ENCODE measurements at regions not wholly inside any gene's neighbourhood (a gene's known extent, or its start where the extent isn't known, plus 50 kb on each side); places are given as distances from the start of the nearest gene placed in this dataset.

- no peaks in the 10 kb centered on the region for H3K9me3 ChIP-seq
- DNase-seq, result no peak
- no peaks in the 10 kb centered on the region for H3K36me3 ChIP-seq
- peaks cover 0 to 6% of the 10 kb centered on the region in 2 donors for H3K4me1 ChIP-seq
- 28 to 30% methylated on average over 1 of the region's 1 CpG for WGBS, 2 donors
- H3K4me3 ChIP-seq (replicated peaks in 1 of 3), result no peak overlapping the region
- no peak for TF ChIP-seq CTCF (IDR thresholded peaks at IDR 0.05)
- TF ChIP-seq POLR2A (IDR thresholded peaks at IDR 0.05), result no peak
- H3K27ac ChIP-seq, result no peak overlapping the region
- intact Hi-C loops (cut with DNase I), result no loop called here
- no peaks in the 10 kb centered on the region for H3K27me3 ChIP-seq
Observed at GRCh38 chr3:106452096-106452495, 583.3 kb upstream of the CBLB start.

GRCh38 chr3:106454497-106454896 is 585.7 kb upstream of the CBLB start:
- DNase-seq, result no peak
- Histone ChIP-seq H3K4me1 (peaks cover 0 to 7% of the 10 kb centered on the region in 2 donors), H3K36me3 (no peaks in the 10 kb centered on the region), H3K27ac (no peak overlapping the region), H3K4me3 (replicated peaks in 1 of 3) (no peak overlapping the region), H3K9me3 (no peaks in the 10 kb centered on the region), H3K27me3 (no peaks in the 10 kb centered on the region)
- WGBS, 2 donors, result 87 to 95% methylated on average over 4 of the region's 4 CpGs
- no peak for TF ChIP-seq CTCF (IDR thresholded peaks at IDR 0.05)
- TF ChIP-seq POLR2A (IDR thresholded peaks at IDR 0.05), result no peak
- intact Hi-C loops (cut with DNase I), result no loop called here

- no peak for TF ChIP-seq CTCF (IDR thresholded peaks at IDR 0.05)
- no peak for TF ChIP-seq POLR2A (IDR thresholded peaks at IDR 0.05)
- no peak overlapping the region for H3K4me3 ChIP-seq (replicated peaks in 1 of 3)
- peaks cover 0 to 7% of the 10 kb centered on the region in 2 donors for H3K4me1 ChIP-seq
- intact Hi-C loops (cut with DNase I), result no loop called here
- no peak overlapping the region for H3K27ac ChIP-seq
- WGBS, 2 donors, result 62 to 66% methylated on average over 3 of the region's 3 CpGs
- no peaks in the 10 kb centered on the region for H3K9me3 ChIP-seq
- H3K27me3 ChIP-seq, result no peaks in the 10 kb centered on the region
- DNase-seq, result peak; percentile 45 to 72
- H3K36me3 ChIP-seq, result no peaks in the 10 kb centered on the region
Observed at GRCh38 chr3:106457281-106458180, 588.7 kb upstream of the CBLB start.

DNA sequence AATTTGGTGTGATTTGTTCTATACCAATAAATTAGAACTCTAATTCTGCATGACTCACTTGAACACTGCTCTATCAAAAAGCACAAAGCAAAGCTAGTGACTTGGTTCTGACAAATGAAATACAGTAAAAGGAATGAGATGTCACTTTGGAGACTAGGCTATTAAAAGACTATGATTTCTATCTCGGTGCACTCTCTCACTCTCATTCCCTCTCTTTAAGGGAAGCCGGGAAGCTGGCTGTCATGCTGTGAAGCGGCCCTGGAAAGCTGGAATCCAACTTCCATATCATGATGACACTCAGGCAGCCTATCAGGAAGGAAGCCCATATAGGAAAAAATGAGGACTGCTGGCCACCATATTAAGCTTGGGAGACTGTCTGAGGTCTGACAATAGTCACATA is 590.1 kb upstream of the CBLB start:
- H3K27ac ChIP-seq, result no peak overlapping the region
- 85 to 91% methylated on average over 3 of the region's 3 CpGs for WGBS, 2 donors
- TF ChIP-seq CTCF (IDR thresholded peaks at IDR 0.05) (no peak), POLR2A (IDR thresholded peaks at IDR 0.05) (no peak)
- H3K27me3 ChIP-seq, result no peaks in the 10 kb centered on the region
- H3K9me3 ChIP-seq, result no peaks in the 10 kb centered on the region
- intact Hi-C loops (cut with DNase I), result no loop called here
- peaks cover 0 to 7% of the 10 kb centered on the region in 2 donors for H3K4me1 ChIP-seq
- no peak overlapping the region for H3K4me3 ChIP-seq (replicated peaks in 1 of 3)
- DNase-seq, result no peak
- H3K36me3 ChIP-seq, result no peaks in the 10 kb centered on the region

DNA sequence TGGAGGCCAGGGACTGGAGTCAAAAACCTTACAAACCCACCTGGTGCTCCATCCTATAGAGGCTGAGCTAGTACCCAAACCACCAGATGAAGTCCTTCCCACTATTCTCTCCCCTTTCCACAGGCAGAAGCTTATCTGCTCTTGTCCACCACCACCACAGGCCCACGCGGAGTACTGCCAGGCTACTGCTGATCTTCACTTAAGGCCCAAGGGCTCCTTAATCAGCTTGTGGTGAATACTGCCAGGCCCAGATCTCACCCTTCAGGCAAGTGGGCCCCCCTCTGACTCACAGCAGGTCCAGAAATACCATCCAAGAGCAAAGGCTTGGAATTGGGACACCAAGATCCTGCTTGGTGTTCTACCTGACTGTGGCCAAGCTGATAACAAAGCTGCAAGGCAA is 598.1 kb upstream of the CBLB start:
- H3K27me3 ChIP-seq, result no peaks in the 10 kb centered on the region
- 93 to 96% methylated on average over 2 of the region's 2 CpGs for WGBS, 2 donors
- no peak overlapping the region for H3K4me3 ChIP-seq (replicated peaks in 1 of 3)
- intact Hi-C loops (cut with DNase I), result no loop called here
- TF ChIP-seq POLR2A (IDR thresholded peaks at IDR 0.05), result no peak
- no peak for TF ChIP-seq CTCF (IDR thresholded peaks at IDR 0.05)
- H3K4me1 ChIP-seq, result no peaks in the 10 kb centered on the region
- DNase-seq, result no peak
- H3K36me3 ChIP-seq, result no peaks in the 10 kb centered on the region
- H3K27ac ChIP-seq, result no peak overlapping the region
- no peaks in the 10 kb centered on the region for H3K9me3 ChIP-seq
